OCI-LY1 (cell line): ENCODE measurements at regions not wholly inside any gene's neighbourhood (a gene's known extent, or its start where the extent isn't known, plus 50 kb on each side); places are given as distances from the start of the nearest gene placed in this dataset.

Experiments
- H2AFZ ChIP-seq: fragments of 200-600 bp; sonication (generic), shearing (Covaris generic); 2 replicates; pipeline ENCODE4 v1.6.0; 2014; ENCODE audit warnings: antibody characterized with exemption, mild to moderate bottlenecking, low read length
- H3F3A ChIP-seq: fragments of 200-600 bp; sonication (generic), shearing (Covaris generic); 2 replicates; pipeline ENCODE4 v1.6.0; 2014; ENCODE audit warnings: mild to moderate bottlenecking, antibody characterized with exemption, low read length, moderate library complexity; ENCODE audit not compliant: insufficient read depth
- H3K27ac ChIP-seq: fragments of 200-600 bp; sonication (generic); 2 replicates; pipeline ENCODE4 v1.5.1; 2014; ENCODE audit warnings: low read length, mixed run types, mild to moderate bottlenecking, low read depth; ENCODE audit not compliant: poor library complexity, severe bottlenecking
- H3K27me3 ChIP-seq: fragments of 200-600 bp; sonication (generic); 2 replicates; pipeline ENCODE4 v1.6.0; 2014; ENCODE audit warnings: antibody characterized with exemption, mild to moderate bottlenecking, low read length, moderate library complexity; ENCODE audit not compliant: insufficient read depth
- H3K36me3 ChIP-seq: fragments of 200-600 bp; sonication (generic); 2 replicates; pipeline ENCODE4 v1.6.1; 2014; ENCODE audit warnings: mild to moderate bottlenecking, antibody characterized with exemption, low read length, moderate library complexity, mixed read lengths; ENCODE audit not compliant: insufficient read depth
- H3K4me1 ChIP-seq: fragments of 200-600 bp; sonication (generic); 2 replicates; pipeline ENCODE4 v1.5.1; 2014; ENCODE audit warnings: mild to moderate bottlenecking, low read length, moderate library complexity; ENCODE audit not compliant: insufficient read depth, severe bottlenecking
- H3K4me2 ChIP-seq: fragments of 200-600 bp; sonication (generic), shearing (Covaris generic); 2 replicates; pipeline ENCODE4 v1.6.1; 2014; ENCODE audit warnings: low read length
- H3K4me3 ChIP-seq: fragments of 200-600 bp; sonication (generic); 2 replicates; pipeline ENCODE4 v1.5.1; 2014; ENCODE audit warnings: low read length, low read depth, mild to moderate bottlenecking, mixed read lengths; ENCODE audit not compliant: poor library complexity, severe bottlenecking
- H3K79me2 ChIP-seq: fragments of 200-600 bp; shearing (Covaris generic); 2 replicates; pipeline ENCODE4 v1.6.1; 2016; ENCODE audit warnings: mixed run types, low read length, mixed read lengths; ENCODE audit not compliant: insufficient read depth
- H3K9ac ChIP-seq: fragments of 200-600 bp; sonication (generic), shearing (Covaris generic); 2 replicates; pipeline ENCODE4 v1.6.1; 2014; ENCODE audit warnings: mild to moderate bottlenecking, low read length, mixed read lengths
- H3K9me2 ChIP-seq: fragments of 200-600 bp; sonication (generic), shearing (Covaris generic); 2 replicates; pipeline ENCODE4 v1.6.1; 2014; ENCODE audit warnings: low read depth, mild to moderate bottlenecking, low read length, mixed read lengths
- H3K9me3 ChIP-seq: fragments of 200-600 bp; shearing (Covaris generic); 2 replicates; pipeline ENCODE4 v1.6.1; 2014; ENCODE audit warnings: low read length, mixed read lengths
- H4K20me1 ChIP-seq: fragments of 200-600 bp; sonication (generic), shearing (Covaris generic); 2 replicates; pipeline ENCODE4 v1.6.0; 2016; ENCODE audit warnings: mild to moderate bottlenecking, low read length; ENCODE audit not compliant: insufficient read depth
- CTCF ChIP-seq: fragments of 200-600 bp; sonication (generic), shearing (Covaris generic); IDR thresholded peaks from 2 replicates; pipeline ENCODE4 v1.5.1; 2017; ENCODE audit warnings: mild to moderate bottlenecking, antibody characterized with exemption, low read length, moderate library complexity, mixed read lengths
- EZH2 ChIP-seq: fragments of 200-600 bp; sonication (generic), shearing (Covaris generic); IDR thresholded peaks from 2 replicates; pipeline ENCODE4 v1.8.0; 2017; ENCODE audit warnings: borderline replicate concordance, mixed run types, mild to moderate bottlenecking, antibody characterized with exemption, low read length, moderate library complexity, mixed read lengths

GRCh38 chr3:86774082-86774691 lies 216.8 kb downstream of the VGLL3 start:
- Histone ChIP-seq H3K4me1 (no peaks in the 10 kb centered on the region), H3K4me3 (no peak overlapping the region), H3K9me2 (no peaks in the 10 kb centered on the region), H3K9me3 (no peaks in the 10 kb centered on the region), H4K20me1 (no peaks in the 10 kb centered on the region), H3K27me3 (no peaks in the 10 kb centered on the region), H3K36me3 (no peaks in the 10 kb centered on the region), H3K4me2 (no peak overlapping the region), H2AFZ (no peak overlapping the region), H3F3A (no peaks in the 10 kb centered on the region), H3K9ac (no peak overlapping the region), H3K27ac (no peak overlapping the region), H3K79me2 (no peaks in the 10 kb centered on the region)
- TF ChIP-seq CTCF (peak; percentile 52), EZH2 (no peak)

DNA sequence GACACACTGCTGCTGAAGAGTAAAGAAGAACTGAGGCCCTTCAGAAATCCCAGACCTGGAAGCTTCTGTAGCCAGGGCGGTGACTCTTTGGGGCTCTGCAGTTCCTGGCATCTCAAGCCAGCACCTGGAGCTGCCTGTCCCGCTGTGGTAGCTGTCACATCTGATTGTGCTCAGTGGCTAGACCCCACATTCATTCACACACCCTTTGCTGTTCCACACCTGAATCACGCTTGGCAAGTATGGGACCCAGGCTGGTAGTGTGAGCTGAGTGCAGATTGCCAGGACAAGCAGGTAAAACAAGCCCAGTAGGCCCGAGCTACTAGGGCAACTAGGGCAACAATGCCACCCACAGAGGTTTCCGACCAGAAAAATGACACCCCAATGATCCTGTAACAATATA lies 218.2 kb downstream of the VGLL3 start:
- Histone ChIP-seq H3K4me2 (no peak overlapping the region), H2AFZ (no peak overlapping the region), H3K79me2 (no peaks in the 10 kb centered on the region), H3F3A (no peaks in the 10 kb centered on the region), H4K20me1 (no peaks in the 10 kb centered on the region), H3K36me3 (no peaks in the 10 kb centered on the region), H3K27ac (no peak overlapping the region), H3K9ac (no peak overlapping the region), H3K9me2 (no peaks in the 10 kb centered on the region), H3K4me3 (no peak overlapping the region), H3K4me1 (no peaks in the 10 kb centered on the region), H3K27me3 (no peaks in the 10 kb centered on the region), H3K9me3 (no peaks in the 10 kb centered on the region)
- TF ChIP-seq CTCF (no peak), EZH2 (no peak)

GRCh38 chr3:86771741-86772512 lies 219.0 kb downstream of the VGLL3 start:
- H3K9me3 ChIP-seq = no peaks in the 10 kb centered on the region
- H3K36me3 ChIP-seq = no peaks in the 10 kb centered on the region
- H3F3A ChIP-seq = no peaks in the 10 kb centered on the region
- no peak overlapping the region for H3K4me3 ChIP-seq
- H3K27ac ChIP-seq = no peak overlapping the region
- H3K79me2 ChIP-seq = no peaks in the 10 kb centered on the region
- H2AFZ ChIP-seq = no peak overlapping the region
- H3K4me1 ChIP-seq = no peaks in the 10 kb centered on the region
- H3K9ac ChIP-seq = no peak overlapping the region
- no peaks in the 10 kb centered on the region for H3K9me2 ChIP-seq
- no peak overlapping the region for H3K4me2 ChIP-seq
- TF ChIP-seq EZH2 (no peak), CTCF (no peak)
- no peaks in the 10 kb centered on the region for H3K27me3 ChIP-seq
- no peaks in the 10 kb centered on the region for H4K20me1 ChIP-seq
